K562 (cell line): ENCODE measurements at regions not wholly inside any gene's neighbourhood (a gene's known extent, or its start where the extent isn't known, plus 50 kb on each side); places are given as distances from the start of the nearest gene placed in this dataset.

ENCODE experiments used
- ATAC-seq: fragments of 200-7000 bp; cut with Tn5 transposase; 3 replicates; pipeline ENCODE4 v1.9.1; 2020; ENCODE audit warnings: moderate library complexity
- BruUV-seq: library from RNA; stranded (reverse); fragments of 400-500 nt; replicated peaks from 2 replicates; lab custom pipeline; 2021; lab: Mats Ljungman, UMichigan
- CTCF ChIA-PET: fragments of 300-600 bp; formaldehyde crosslinking; extraction: SDS; loops from one replicate; lab custom pipeline; 2021; ENCODE audit warnings: low intra/inter-chr PET ratio; lab: Yijun Ruan, JAX
- POLR2A ChIA-PET: fragments of 300-600, 350-650 bp; sonication (Branson Sonifier 250); formaldehyde crosslinking; extraction: SDS; loops from one replicate; lab custom pipeline; 2021; ENCODE audit warnings: antibody characterized with exemption, inconsistent platforms; lab: Yijun Ruan, JAX
- DNase-seq, 4 experiments: peaks; one replicate each; pipeline versions ENCODE4 v3.0.0 to v3.0.0-alpha.2; 2011 to 2018; ENCODE audit warnings: low spot score in 3 of 4, mixed read lengths in 3 of 4; ENCODE audit errors: extremely low read depth in 1 of 4
- FAIRE-seq: peaks from 2 replicates; lab custom pipeline; 2011; peaks lifted over from hg19 to GRCh38; lab: Jason Lieb, UNC
- H2AFZ ChIP-seq: 2 replicates; pipeline ENCODE4 v1.6.0; 2011; ENCODE audit warnings: low read depth, low read length, control low read depth, inconsistent platforms
- H3K27ac ChIP-seq: fragments of 200-600 bp; 3 replicates; pipeline ENCODE4 v1.8.0; 2011; ENCODE audit warnings: low read depth, mild to moderate bottlenecking, control low read depth, inconsistent platforms, low read length, moderate library complexity, mixed read lengths; ENCODE audit errors: extremely low read depth
- H3K27me3 ChIP-seq, 2 experiments: fragments of 300-600 bp in 1 of 2; 2 replicates in 1 of 2; 3 replicates in 1 of 2; pipeline versions ENCODE4 v1.6.0 to v1.8.0; 2011; ENCODE audit warnings: inconsistent platforms in 2 of 2, low read length in 2 of 2, mild to moderate bottlenecking in 1 of 2, mixed read lengths in 1 of 2, moderate library complexity in 1 of 2; ENCODE audit not compliant: control insufficient read depth in 2 of 2, insufficient read depth in 2 of 2
- H3K36me3 ChIP-seq: fragments of 300-600 bp; 3 replicates; pipeline ENCODE4 v1.8.0; 2011; ENCODE audit warnings: mild to moderate bottlenecking, low read length, inconsistent platforms; ENCODE audit not compliant: control insufficient read depth, insufficient read depth
- H3K4me1 ChIP-seq, 2 experiments: fragments of 200-600 bp in 1 of 2; replicated peaks in 1 of 2; 2 replicates in 1 of 2; 3 replicates in 1 of 2; pipeline versions ENCODE4 v1.5.1 to v1.8.0; 2011; ENCODE audit warnings: inconsistent platforms in 2 of 2, low read length in 2 of 2, mild to moderate bottlenecking in 1 of 2, mixed read lengths in 1 of 2, moderate library complexity in 1 of 2; ENCODE audit not compliant: control insufficient read depth in 2 of 2, insufficient read depth in 2 of 2
- H3K4me2 ChIP-seq: 2 replicates; pipeline ENCODE4 v1.6.1; 2011; ENCODE audit warnings: low read length, control low read depth, inconsistent platforms, mixed read lengths; ENCODE audit not compliant: insufficient read depth
- H3K4me3 ChIP-seq: fragments of 200-600 bp; sonication (generic), shearing (Covaris generic); 2 replicates; pipeline ENCODE4 v1.5.1; 2016; ENCODE audit warnings: control low read depth, inconsistent platforms
- H3K79me2 ChIP-seq: fragments of 200-600 bp; 3 replicates; pipeline ENCODE4 v1.8.0; 2011; ENCODE audit warnings: low read length, inconsistent platforms; ENCODE audit not compliant: control insufficient read depth, insufficient read depth
- H3K9ac ChIP-seq, 2 experiments: 2 replicates each; pipeline versions ENCODE4 v1.6.0 to v1.6.1; 2011; ENCODE audit warnings: low read depth in 2 of 2, low read length in 2 of 2, control low read depth in 1 of 2, inconsistent platforms in 1 of 2, mild to moderate bottlenecking in 1 of 2, mixed read lengths in 1 of 2; ENCODE audit not compliant: insufficient read depth in 1 of 2
- H3K9me1 ChIP-seq: one replicate; pipeline ENCODE4 v1.6.0; 2011; ENCODE audit warnings: inconsistent platforms, mild to moderate bottlenecking, low read length, moderate library complexity; ENCODE audit not compliant: control insufficient read depth, insufficient read depth
- H3K9me3 ChIP-seq: replicated peaks from 2 replicates; pipeline ENCODE4 v1.5.1; 2011; ENCODE audit warnings: low read depth, low read length, inconsistent platforms; ENCODE audit not compliant: control insufficient read depth, insufficient read depth
- H4K20me1 ChIP-seq: replicated peaks from 2 replicates; pipeline ENCODE4 v1.6.1; 2011; ENCODE audit warnings: low read length, inconsistent platforms, mixed read lengths; ENCODE audit not compliant: control insufficient read depth, insufficient read depth
- ARID2 ChIP-seq: fragments of 450-650 bp; IDR thresholded peaks from 2 replicates; pipeline ENCODE4 v1.6.1; 2017; ENCODE audit warnings: antibody characterized with exemption, mild to moderate bottlenecking
- CSDE1 ChIP-seq, 2 experiments: fragments of 450-650 bp; IDR thresholded peaks; 2 replicates each; pipeline ENCODE4 v1.6.1; 2016; ENCODE audit warnings: mild to moderate bottlenecking in 1 of 2
- GABPA ChIP-seq: fragments of 200-800 bp; sonication (Bioruptor generic); conservative IDR thresholded peaks from 2 replicates; pipeline ENCODE4 v1.6.1; 2016; ENCODE audit warnings: low read depth, missing genetic modification characterization, missing compliant biosample characterization
- JUN ChIP-seq, 2 experiments: sonication (generic) in 1 of 2; formaldehyde crosslinking in 1 of 2; IDR thresholded peaks; 2 replicates each; pipeline versions ENCODE4 v1.6.1 to v1.8.0; 2012 to 2022; ENCODE audit warnings: borderline replicate concordance in 2 of 2, mild to moderate bottlenecking in 2 of 2, improper control_type of control experiment in 1 of 2, low read depth in 1 of 2, low read length in 1 of 2, missing genetic modification reagents in 1 of 2
- LCOR ChIP-seq: sonication (generic); formaldehyde crosslinking; IDR thresholded peaks from 2 replicates; pipeline ENCODE4 v1.8.0; 2022; ENCODE audit warnings: mild to moderate bottlenecking, missing genetic modification reagents
- NFRKB ChIP-seq: fragments of 450-650 bp; IDR thresholded peaks from 2 replicates; pipeline ENCODE4 v1.6.1; 2016; ENCODE audit warnings: low read depth
- PHB ChIP-seq: fragments of 250-450 bp; sonication (Bioruptor Pico); IDR thresholded peaks from 2 replicates; pipeline ENCODE4 v1.5.0; 2021
- SIX5 ChIP-seq, 2 experiments: IDR thresholded peaks; 2 replicates each; pipeline ENCODE4 v1.6.1; 2011; ENCODE audit warnings: low read length in 2 of 2, borderline replicate concordance in 1 of 2, low read depth in 1 of 2, mild to moderate bottlenecking in 1 of 2, moderate library complexity in 1 of 2; ENCODE audit not compliant: insufficient read depth in 1 of 2
- ZNF212 ChIP-seq: fragments of 450-650 bp; formaldehyde crosslinking; IDR thresholded peaks from 2 replicates; pipeline ENCODE4 v1.4.0; 2020; ENCODE audit warnings: mild to moderate bottlenecking
- ZNF23 ChIP-seq: fragments of 250-450 bp; sonication (Bioruptor Pico); IDR thresholded peaks from 2 replicates; pipeline ENCODE4 v1.4.0; 2020; ENCODE audit warnings: mild to moderate bottlenecking
- ZNF24 ChIP-seq: fragments of 450-650 bp; IDR thresholded peaks from 2 replicates; pipeline ENCODE4 v1.6.1; 2016
- ZNF3 ChIP-seq: fragments of 250-450 bp; sonication (Bioruptor Pico); IDR thresholded peaks from 2 replicates; pipeline ENCODE4 v1.5.0; 2021; ENCODE audit warnings: mild to moderate bottlenecking, moderate library complexity
- WGBS: fragments of 100-300 bp; shearing (Covaris generic); methylation state at CpG from one replicate; pipeline ENCODE4 v1.1.6; 2016; ENCODE audit warnings: low coverage, mixed read lengths; ENCODE audit not compliant: insufficient coverage; ENCODE audit errors: missing lambda C conversion rate; 5-methylcytosine and 5-hydroxymethylcytosine counted together
- in situ Hi-C: fragments of 300-500 bp; cut with MboI; formaldehyde crosslinking; loops from 4 replicates; pipeline ENCODE4 v1.15.0; 2018; ENCODE audit warnings: inconsistent platforms, mixed read lengths
- intact Hi-C: fragments of 100-400 bp; cut with micrococcal nuclease; formaldehyde crosslinking; loops from 2 replicates; pipeline ENCODE4 v1.14.2; 2022
- TF ChIP-seq, protein P1 (sequence below): fragments of 250-450 bp; sonication (Bioruptor Pico); IDR thresholded peaks from 2 replicates; pipeline ENCODE4 v1.8.0; 2021; ENCODE audit warnings: borderline replicate concordance, mild to moderate bottlenecking, moderate library complexity; ENCODE audit not compliant: poor library complexity, severe bottlenecking

DNA sequence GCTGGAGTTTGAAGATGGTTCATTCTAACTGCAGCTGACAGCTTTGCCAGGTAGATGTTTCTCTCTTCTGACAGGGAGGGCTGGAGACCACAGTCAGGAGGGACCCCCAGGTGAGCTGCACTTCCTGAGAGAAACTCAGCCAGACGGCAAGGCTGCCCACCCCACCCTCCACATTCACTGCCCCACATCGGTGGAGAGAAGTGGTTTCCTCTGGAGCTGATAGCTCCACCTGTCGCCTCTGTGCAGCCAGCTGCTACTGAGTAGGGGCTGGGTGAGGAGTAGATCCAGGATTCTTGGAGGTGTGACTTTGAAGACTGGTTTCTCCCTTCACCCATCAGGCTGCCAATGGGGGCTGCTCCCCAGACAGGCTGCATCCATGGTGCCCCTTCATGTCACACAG is 175.0 kb downstream of the CARTPT start:
- Histone ChIP-seq H3K9me3 (no peaks in the 10 kb centered on the region), H3K79me2 (no peaks in the 10 kb centered on the region), H3K27me3 (peaks cover 3 to 11% of the 10 kb centered on the region in 2 experiments; a peak in 1 of 5 replicates), H3K9ac (no peak overlapping the region), H3K9me1 (no peaks in the 10 kb centered on the region), H3K4me3 (no peak overlapping the region), H2AFZ (no peak overlapping the region), H3K4me2 (no peak overlapping the region), H3K27ac (no peak overlapping the region), H4K20me1 (no peaks in the 10 kb centered on the region), H3K36me3 (no peaks in the 10 kb centered on the region), H3K4me1 (no peaks in the 10 kb centered on the region)
- no peak for FAIRE-seq
- WGBS = 0% methylated on average over 3 of the region's 3 CpGs
- no peak for DNase-seq
- in situ Hi-C loops (no loop called here), intact Hi-C loops (no loop called here)
- TF ChIP-seq JUN (IDR thresholded peaks at IDR 0.05; ENCODE audit: borderline replicate concordance, low read depth, low read length) (no peak), JUN (CRISPR knock-in tag; IDR thresholded peaks at IDR 0.05; ENCODE audit: borderline replicate concordance) (no peak), ZNF3 (CRISPR knock-in tag) (no peak), CSDE1 (IDR thresholded peaks at IDR 0.05) (no peak), PHB (CRISPR knock-in tag) (no peak), ZNF23 (CRISPR knock-in tag) (no peak), LCOR (CRISPR knock-in tag) (no peak), GABPA (tag) (no peak), ZNF24 (no peak), NFRKB (no peak), SIX5 (IDR thresholded peaks at IDR 0.05; ENCODE audit: borderline replicate concordance in 1 of 2, insufficient read depth in 1 of 2, low read depth in 1 of 2, low read length in 2 of 2) (no peak), ZNF212 (no peak), ARID2 (no peak)
- TF ChIP-seq, protein P1, sequence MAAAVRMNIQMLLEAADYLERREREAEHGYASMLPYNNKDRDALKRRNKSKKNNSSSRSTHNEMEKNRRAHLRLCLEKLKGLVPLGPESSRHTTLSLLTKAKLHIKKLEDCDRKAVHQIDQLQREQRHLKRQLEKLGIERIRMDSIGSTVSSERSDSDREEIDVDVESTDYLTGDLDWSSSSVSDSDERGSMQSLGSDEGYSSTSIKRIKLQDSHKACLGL (CRISPR knock-in tag) = no peak
- BruUV-seq = no TSS peak
- ChIA-PET CTCF (no interaction called here), POLR2A (interaction anchor here (0.7 to 1.6 kb wide), 2 partner anchors 10 to 210 kb away, joined by 3 to 5 read pairs; no protein-coding TSS in a partner anchor)
- ATAC-seq = peak; percentile 37; the same call in 1 of the 3 replicates
